Peyer's patch (tissue), 4 donors: ENCODE measurements at regions not wholly inside any gene's neighbourhood (a gene's known extent, or its start where the extent isn't known, plus 50 kb on each side); places are given as distances from the start of the nearest gene placed in this dataset.

ENCODE experiments used
- POLR2A ChIP-seq, 2 donors: fragments of 450-650 bp; IDR thresholded peaks; one replicate each; pipeline ENCODE4 v1.5.1; 2017; ENCODE audit warnings: antibody characterized with exemption in 2 of 2, mild to moderate bottlenecking in 2 of 2, moderate library complexity in 2 of 2
- TF ChIP-seq, protein P1 (sequence below), 6 experiments: fragments of 450-650 bp in 4 of 6; fragments of 200-600 bp in 2 of 6; sonication (generic) in 1 of 6; IDR thresholded peaks; one replicate each; pipeline ENCODE4 v1.5.1; 2017 to 2019; ENCODE audit warnings: antibody characterized with exemption in 6 of 6, mild to moderate bottlenecking in 3 of 6, moderate library complexity in 1 of 6

DNA sequence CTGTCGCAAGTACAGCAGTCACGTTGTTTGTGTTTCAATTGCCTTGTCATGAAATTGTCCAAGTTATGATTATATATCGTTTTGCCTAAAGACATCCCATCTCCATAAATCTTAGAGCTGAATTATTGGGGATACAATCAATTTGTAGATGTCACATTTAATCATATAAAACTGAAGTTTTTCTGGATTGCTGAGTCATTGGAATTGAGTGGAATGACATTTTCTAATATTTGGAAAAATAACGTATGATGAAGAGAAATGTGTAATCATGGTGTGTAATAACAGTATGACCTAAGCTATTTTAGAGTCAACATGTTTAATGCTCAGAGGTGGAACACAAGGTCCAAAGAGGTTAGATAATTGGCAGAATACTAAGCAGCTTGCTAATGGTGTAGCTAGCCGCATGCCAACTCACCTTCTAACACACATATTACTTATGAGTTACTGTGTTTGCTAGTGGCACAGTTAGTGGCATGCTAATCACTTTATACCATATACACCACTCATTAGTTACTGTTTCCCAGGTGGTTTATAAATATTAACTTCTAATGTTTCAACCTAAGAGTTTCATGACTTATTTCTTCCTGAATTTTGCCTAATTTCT lies 473.1 kb upstream of the GRAMD2B start:
- no peak for TF ChIP-seq POLR2A (IDR thresholded peaks at IDR 0.05)
- TF ChIP-seq, protein P1, sequence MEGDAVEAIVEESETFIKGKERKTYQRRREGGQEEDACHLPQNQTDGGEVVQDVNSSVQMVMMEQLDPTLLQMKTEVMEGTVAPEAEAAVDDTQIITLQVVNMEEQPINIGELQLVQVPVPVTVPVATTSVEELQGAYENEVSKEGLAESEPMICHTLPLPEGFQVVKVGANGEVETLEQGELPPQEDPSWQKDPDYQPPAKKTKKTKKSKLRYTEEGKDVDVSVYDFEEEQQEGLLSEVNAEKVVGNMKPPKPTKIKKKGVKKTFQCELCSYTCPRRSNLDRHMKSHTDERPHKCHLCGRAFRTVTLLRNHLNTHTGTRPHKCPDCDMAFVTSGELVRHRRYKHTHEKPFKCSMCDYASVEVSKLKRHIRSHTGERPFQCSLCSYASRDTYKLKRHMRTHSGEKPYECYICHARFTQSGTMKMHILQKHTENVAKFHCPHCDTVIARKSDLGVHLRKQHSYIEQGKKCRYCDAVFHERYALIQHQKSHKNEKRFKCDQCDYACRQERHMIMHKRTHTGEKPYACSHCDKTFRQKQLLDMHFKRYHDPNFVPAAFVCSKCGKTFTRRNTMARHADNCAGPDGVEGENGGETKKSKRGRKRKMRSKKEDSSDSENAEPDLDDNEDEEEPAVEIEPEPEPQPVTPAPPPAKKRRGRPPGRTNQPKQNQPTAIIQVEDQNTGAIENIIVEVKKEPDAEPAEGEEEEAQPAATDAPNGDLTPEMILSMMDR (IDR thresholded peaks at IDR 0.05), result no peak
